ENCODE measurements at regions not wholly inside any gene's neighbourhood (a gene's known extent, or its start where the extent isn't known, plus 50 kb on each side); places are given as distances from the start of the nearest gene placed in this dataset.

DNA sequence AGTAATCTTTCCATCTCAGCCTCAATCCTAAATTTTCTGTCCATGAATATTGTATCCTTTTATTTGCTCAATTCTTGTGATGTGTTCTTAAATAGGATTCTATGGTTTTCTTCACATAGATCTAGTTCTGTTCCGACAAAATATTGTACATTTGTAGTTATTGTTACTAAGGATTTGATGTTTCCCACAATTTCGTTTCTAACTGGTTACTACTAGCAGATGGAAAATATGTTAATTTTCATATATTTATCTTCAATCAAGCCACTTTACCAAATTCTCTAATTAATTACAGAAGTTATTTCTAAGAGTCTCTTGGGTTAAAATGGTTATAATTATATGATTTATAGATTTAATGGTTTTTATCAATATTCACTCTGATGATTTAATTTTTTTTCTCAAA, 60.3 kb downstream of the SEC61B start:
- DNase-seq (no peak), ATAC-seq (no peak)
- intact Hi-C loops (cut with DNase I): no loop called here
- H3K9me3 ChIP-seq: no peaks in the 10 kb centered on the region
- peaks cover 0 to 6% (median 0%) of the 10 kb centered on the region in 7 donors for H3K27me3 ChIP-seq
- no peak overlapping the region for H3K4me3 ChIP-seq
- no peaks in the 10 kb centered on the region for H3K4me1 ChIP-seq
- H3K36me3 ChIP-seq: no peaks in the 10 kb centered on the region
- TF ChIP-seq, protein P1, sequence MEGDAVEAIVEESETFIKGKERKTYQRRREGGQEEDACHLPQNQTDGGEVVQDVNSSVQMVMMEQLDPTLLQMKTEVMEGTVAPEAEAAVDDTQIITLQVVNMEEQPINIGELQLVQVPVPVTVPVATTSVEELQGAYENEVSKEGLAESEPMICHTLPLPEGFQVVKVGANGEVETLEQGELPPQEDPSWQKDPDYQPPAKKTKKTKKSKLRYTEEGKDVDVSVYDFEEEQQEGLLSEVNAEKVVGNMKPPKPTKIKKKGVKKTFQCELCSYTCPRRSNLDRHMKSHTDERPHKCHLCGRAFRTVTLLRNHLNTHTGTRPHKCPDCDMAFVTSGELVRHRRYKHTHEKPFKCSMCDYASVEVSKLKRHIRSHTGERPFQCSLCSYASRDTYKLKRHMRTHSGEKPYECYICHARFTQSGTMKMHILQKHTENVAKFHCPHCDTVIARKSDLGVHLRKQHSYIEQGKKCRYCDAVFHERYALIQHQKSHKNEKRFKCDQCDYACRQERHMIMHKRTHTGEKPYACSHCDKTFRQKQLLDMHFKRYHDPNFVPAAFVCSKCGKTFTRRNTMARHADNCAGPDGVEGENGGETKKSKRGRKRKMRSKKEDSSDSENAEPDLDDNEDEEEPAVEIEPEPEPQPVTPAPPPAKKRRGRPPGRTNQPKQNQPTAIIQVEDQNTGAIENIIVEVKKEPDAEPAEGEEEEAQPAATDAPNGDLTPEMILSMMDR (IDR thresholded peaks at IDR 0.05): no peak
- WGBS, 2 donors: 87 to 92% methylated on average over 2 of the region's 2 CpGs
- H3K27ac ChIP-seq: no peak overlapping the region

GRCh38 chr9:99285965-99286364, 63.9 kb downstream of the SEC61B start:
- TF ChIP-seq, protein P1 (IDR thresholded peaks at IDR 0.05): no peak
- Histone ChIP-seq H3K4me3 (no peak overlapping the region), H3K27me3 (peaks cover 0 to 6% (median 0%) of the 10 kb centered on the region in 7 donors), H3K27ac (no peak overlapping the region), H3K4me1 (no peaks in the 10 kb centered on the region), H3K36me3 (no peaks in the 10 kb centered on the region), H3K9me3 (no peaks in the 10 kb centered on the region)
- ATAC-seq (no peak), DNase-seq (no peak)
- intact Hi-C loops (cut with DNase I): no loop called here
- WGBS, 2 donors: 91 to 95% methylated on average over 6 of the region's 6 CpGs

- 80 to 84% methylated on average over 3 of the region's 3 CpGs for WGBS, 2 donors
- no peak for ATAC-seq
- TF ChIP-seq, protein P1 (IDR thresholded peaks at IDR 0.05): no peak
Observed at GRCh38 chr9:99286536-99286935, 64.5 kb downstream of the SEC61B start.

GRCh38 chr9:99287641-99288040, 65.6 kb downstream of the SEC61B start:
- intact Hi-C loops (cut with DNase I): no loop called here
- DNase-seq (no peak), ATAC-seq (no peak)
- peaks cover 0 to 6% (median 0%) of the 10 kb centered on the region in 7 donors for H3K27me3 ChIP-seq
- H3K36me3 ChIP-seq: no peaks in the 10 kb centered on the region
- TF ChIP-seq, protein P1 (IDR thresholded peaks at IDR 0.05): no peak
- H3K4me1 ChIP-seq: no peaks in the 10 kb centered on the region
- WGBS, 2 donors: 79 to 93% methylated on average over 2 of the region's 2 CpGs
- no peak overlapping the region for H3K4me3 ChIP-seq
- no peaks in the 10 kb centered on the region for H3K9me3 ChIP-seq
- H3K27ac ChIP-seq: no peak overlapping the region

More at GRCh38 chr9:99286536-99286935, 64.5 kb downstream of the SEC61B start:
- intact Hi-C loops (cut with DNase I): no loop called here
- Histone ChIP-seq H3K4me1 (no peaks in the 10 kb centered on the region), H3K4me3 (no peak overlapping the region), H3K36me3 (no peaks in the 10 kb centered on the region), H3K27me3 (peaks cover 0 to 6% (median 0%) of the 10 kb centered on the region in 7 donors), H3K9me3 (no peaks in the 10 kb centered on the region), H3K27ac (no peak overlapping the region)
- DNase-seq: no peak
